Fibroblast of peridontal ligament (primary cell): ENCODE measurements at regions not wholly inside any gene's neighbourhood (a gene's known extent, or its start where the extent isn't known, plus 50 kb on each side); places are given as distances from the start of the nearest gene placed in this dataset.

ENCODE experiments used
- DNase-seq: peaks from one replicate; pipeline ENCODE4 v3.0.0-alpha.2; 2010; ENCODE audit errors: extremely low read depth

DNA sequence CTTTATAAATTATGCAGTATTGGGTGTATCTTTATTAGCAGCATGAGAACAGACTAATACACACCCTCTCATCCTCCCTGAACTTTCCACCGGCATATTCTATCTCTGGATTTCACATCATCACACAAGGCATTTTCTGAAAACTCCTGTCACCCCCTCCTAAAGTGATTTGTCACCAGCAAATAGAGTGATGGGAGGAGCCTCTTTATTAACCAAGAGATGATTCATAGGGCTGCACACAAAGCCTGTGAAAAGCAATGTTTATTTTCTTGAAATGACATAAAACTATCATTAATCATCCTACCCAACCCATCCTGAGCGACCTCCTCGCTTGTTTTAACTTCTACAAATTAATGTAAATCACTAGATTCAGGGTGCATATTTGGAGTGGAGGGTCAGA lies 394.7 kb upstream of the SULF2 start:
- DNase-seq: no peak

DNA sequence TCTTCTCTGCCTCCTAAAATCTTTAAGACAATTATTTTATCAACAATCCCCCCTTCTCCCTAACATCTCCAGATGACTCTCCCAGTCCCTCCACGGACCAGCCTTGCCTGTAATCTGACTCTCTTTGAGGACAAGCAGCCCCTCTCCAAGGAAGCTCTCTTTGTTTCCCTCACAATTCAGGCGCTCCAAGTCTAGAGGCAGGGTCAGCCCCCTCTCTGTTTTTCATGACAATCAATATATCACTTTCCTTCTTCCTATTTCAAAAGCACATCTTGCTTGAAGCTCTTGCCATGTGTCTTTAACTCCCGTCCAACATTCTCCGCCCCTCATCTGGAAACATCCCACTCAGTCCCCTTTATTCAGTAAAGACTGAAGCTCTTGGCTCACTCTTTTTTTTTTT lies 393.4 kb upstream of the SULF2 start:
- no peak for DNase-seq

DNA sequence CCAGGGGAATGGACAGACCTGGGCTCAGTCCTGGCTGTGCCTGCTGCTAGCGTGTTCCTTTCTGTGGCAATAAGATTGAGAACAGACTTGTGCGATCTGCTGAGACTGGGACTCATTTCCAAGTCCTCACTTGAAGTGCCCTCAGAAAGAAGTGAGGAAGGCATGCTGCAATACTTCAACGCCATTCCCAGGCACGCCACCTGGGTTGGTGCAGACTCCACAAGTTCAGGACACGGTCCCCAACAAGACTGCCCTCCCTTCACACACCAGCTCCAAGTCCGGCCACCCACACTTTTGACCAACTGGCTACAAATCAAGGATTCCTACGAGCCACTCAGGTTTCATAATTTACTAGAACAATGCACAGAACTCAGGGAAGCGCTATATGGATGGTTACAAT lies 391.8 kb upstream of the SULF2 start:
- DNase-seq: no peak

DNA sequence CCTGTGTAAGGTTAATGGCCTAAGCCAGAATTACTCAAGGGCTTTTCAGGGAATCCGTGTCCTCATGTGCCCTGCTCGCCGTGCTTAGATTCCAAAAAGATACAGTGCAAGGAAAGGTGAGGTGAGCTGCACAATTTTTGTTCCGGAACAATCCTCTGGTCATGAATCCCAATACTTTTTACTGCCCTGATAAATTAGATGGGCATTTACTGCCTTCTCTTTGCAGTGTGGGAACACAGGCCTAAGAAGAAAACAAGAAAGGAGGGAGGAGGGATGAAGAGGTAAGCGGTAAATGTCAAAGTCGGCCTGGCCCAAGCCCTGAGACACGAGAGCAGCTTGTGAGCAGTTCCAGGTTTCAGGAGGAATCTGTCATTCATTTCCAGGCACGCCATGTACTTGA lies 390.9 kb upstream of the SULF2 start:
- DNase-seq: no peak

DNA sequence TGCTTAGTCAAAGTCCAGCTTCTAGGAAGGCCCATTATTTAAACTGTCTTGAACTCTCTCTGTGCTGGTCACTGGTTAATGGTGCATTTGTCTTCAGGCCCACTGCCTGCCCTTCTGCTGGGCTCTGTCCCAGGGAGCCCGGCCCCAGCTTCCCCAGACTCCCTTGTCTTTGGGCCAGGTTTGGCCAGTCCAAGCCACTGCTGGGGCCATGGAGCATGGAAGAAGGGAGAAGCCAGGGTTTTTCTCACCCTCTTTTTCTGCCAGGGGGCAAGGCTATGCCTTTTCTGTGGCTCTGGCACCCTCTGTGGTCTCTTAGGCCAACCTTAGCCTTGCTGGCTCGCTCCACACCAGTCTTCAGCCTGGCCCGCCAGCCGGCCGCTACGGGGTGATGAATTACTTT lies 390.0 kb upstream of the SULF2 start:
- no peak for DNase-seq

DNA sequence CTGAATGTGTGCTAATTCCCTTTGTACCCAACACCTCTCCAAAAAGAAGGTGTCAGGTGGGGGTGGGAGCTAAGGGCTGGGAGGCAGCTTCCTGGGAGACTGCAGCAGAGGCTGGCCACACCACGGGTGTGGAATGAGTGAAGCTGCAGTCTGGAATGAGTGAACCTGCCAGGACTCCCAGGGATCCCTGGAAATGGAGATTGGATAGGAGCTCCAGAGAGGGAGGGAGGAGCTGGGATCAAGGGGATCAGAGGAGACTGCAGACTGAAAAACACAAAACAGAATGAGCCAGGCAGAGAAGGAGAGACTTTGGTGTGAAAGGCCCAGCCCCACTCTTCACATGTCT lies 387.0 kb upstream of the SULF2 start:
- DNase-seq: no peak

DNA sequence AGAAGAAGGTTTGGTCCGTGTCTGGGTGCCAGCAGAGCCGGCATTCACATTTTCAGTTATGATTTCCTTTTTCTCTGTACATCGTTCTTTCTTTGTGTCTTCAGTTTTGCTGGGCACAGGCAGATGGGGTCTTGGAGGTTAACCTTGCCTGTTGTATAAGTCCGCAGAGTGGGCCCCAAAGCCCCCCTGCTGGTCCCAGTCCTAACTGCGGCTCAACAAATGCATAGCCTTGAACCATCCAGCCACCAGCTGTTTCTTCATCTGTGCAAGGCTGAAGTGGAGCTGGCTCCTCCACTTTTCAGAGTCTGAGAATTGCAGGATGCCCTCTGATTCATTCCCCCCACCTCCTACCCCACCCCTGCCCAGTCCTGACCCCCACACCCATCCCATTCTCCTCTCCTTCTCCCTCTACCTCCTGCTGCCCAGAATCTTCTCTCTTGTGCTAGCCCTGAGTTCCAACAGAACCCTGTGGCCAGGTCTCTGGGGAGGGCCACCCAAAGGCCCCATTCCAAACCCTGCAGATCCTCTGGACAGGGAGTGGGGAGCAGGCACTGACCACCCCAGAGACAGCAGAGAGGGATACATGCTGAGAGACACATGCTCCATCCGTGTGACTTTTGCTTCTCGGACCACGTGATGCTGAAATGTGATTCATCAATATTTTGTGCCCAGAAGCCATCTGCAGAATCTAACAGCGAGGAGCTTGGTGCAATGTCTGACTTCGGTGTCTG lies 386.5 kb upstream of the SULF2 start:
- no peak for DNase-seq

DNA sequence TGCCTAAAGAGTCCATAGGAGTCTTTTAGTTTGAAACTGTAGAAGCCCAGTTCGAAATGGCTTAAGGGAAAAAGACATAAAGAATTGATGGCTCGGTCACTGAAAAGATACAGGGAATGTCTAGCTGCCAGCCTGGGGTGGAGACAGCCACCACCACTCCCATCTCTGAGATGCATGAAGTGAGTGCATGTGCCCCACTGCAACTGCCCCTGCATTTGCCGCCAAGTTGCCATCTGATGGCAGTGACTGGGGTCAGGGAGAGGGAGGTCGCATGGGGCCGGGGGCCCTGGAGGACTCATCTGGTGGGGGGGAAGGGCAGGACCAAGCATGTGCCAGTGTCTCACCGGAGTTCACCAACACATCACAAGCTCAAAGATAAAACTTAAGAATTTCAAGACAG lies 385.8 kb upstream of the SULF2 start:
- no peak for DNase-seq

DNA sequence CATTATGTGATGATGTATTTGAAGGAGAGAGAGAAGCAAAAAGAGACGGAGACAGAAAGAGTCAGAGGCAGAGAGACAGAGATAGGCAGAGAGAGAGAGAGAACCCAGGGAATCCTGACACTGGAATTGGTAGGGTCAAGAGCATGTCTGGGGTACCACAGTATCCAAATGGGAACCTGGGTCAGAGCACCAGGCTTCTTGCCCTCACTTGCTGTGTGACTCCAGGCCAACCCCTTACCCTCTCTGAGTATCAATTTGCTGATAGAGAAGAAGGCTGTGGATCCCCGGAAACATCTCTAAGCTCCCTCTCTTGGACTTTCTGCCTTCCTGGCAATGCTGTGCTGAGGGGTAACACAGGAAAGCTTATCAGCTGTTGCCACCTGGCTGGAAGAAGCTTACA lies 385.3 kb upstream of the SULF2 start:
- DNase-seq: no peak

DNA sequence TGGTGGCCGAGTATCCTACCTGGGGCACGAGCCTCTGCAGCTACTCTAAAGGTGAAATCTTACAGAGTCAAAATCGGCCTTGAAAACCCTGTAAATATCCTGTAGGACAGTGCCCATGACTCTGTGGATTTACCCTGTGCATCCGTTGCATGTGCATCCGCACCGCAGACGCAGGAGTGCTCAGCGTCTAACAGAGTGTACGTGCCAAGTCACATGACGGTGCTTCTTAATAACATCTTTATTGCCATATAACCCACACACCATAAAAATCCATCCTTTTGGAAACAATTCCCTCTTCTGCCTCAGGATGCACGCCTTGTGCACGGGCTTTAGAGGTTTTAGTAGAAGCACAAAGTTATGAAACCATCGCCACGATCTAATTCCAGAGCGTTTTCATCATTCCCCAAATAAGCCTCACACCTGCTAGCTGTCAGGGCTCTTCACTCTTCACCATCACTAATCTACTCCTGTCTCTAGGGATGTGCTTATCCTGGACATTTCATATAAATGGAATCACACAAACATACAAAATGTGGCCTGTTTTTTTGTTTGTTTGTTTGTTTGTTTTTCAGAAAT lies 384.5 kb upstream of the SULF2 start:
- DNase-seq: no peak

DNA sequence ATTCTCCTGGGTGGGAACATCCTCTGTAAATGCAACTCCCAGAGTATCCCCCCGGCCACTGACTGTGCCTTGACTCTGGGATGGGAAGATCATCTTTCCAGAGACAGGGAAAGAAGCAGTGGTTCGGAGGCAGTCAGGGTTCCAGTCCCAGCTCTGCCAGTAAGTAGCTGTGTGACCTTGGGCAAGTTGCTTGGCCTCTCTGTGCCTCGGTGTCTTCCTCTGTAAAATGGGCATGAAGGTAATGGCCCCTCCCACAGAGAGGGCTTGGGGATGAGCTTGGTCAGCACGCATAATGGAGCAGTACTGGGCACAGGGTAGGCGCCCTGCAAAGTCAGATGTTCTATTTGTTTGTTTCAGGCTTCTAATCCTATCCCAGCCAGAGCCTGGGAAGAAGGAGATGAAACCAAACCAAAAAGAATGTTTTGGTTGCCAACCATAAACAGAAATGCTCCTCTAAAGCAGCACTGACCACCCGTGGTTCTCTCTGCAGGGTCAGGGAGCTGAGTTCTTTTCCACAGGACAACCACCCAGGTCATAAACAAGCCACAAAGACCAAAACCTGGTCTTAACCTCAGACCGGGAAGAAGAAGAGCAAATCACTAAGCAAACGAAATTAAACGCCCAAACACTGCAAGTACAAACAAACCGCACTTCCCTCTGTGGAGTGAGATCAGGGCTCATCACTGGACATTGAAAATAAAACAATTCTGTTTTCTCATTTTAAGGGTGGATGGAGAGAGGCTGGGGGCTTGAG lies 381.0 kb upstream of the SULF2 start:
- no peak for DNase-seq

DNA sequence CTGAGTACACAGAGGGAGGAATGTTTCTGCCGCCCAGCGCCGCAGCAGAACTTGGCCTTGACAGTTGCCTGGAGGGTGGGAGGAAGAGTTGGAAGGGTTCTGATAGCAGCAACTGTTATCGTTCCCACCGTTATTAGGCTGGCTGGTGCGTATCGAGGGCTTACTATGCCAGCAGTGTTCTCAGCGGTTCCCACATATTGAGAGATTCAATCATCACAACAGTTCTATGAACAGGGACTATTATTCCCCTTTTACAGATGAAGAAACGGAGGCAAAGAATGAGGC lies 380.1 kb upstream of the SULF2 start:
- DNase-seq: no peak

DNA sequence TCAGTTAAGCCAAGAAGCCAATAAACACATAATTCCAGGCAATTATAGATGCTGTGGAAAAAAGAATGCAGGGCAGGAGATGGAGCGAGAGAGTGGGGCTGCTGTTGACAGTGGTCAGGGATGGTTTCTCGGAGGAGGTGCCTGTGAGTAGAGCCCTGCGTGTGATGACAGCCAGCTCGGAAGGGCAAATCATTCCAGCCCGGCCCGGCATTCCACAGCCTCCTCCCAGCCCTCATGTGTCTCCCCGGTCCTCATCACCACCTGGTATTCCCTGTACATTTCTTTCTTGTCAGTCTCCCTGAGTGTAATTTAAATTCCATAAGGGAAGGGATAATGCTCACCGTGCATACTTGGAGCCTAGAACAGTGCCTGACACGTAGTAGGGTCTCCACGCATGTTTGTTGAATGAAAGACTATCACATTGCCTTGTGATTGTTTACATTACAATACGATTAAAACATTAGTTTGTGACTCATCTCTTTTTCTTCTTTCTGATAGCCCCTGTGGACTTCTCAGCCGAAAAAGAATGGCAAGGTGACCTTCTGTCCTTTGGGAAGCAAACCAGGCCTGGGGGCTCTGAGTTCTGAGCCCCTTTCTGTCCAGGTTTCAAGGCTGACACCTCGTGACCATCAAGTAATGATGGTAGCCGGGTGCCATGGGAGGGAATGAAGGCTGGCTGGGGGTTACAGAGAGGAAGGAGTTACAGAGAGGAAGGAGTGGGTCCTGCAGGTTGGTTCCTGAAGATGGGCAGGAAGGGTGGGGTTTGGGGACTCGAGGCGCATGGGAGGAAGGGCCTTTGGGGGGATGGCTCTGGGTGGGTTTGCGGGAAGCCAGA lies 379.5 kb upstream of the SULF2 start:
- DNase-seq: no peak

DNA sequence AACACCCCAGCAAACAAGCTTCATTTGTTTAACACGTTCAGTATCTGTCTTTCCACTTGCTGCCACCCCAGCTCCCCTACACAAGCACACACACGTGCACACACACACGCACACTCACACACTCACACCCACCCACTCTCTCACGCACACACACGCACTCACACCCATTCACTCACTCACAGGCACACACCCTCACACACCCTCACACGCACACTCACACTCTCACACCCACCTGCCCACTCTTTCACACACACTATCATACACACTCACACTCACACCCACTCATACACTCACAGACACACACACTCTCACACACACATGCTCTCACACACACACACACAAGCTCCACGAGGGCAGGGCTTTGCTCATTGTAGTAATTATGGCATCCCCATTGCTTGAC lies 378.8 kb upstream of the SULF2 start:
- no peak for DNase-seq

DNA sequence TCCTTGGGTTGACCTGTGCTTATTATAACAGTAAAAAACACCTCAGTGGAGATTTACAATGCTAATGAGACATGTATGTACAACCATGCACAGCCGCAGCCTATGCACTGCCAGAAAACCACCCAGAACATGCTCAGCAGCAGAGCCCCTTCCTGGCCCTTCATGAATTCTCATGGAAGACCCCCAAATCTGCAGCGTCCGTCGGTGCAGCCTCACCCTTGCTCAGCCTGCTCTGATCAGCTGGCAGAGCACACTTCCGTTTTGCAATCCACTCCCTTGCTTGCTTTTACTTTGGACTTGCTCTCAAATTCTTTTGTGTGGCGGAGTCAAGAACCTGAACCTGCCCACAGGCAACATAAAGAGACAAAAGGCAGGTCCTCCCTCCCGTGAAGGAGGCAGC lies 378.2 kb upstream of the SULF2 start:
- no peak for DNase-seq

DNA sequence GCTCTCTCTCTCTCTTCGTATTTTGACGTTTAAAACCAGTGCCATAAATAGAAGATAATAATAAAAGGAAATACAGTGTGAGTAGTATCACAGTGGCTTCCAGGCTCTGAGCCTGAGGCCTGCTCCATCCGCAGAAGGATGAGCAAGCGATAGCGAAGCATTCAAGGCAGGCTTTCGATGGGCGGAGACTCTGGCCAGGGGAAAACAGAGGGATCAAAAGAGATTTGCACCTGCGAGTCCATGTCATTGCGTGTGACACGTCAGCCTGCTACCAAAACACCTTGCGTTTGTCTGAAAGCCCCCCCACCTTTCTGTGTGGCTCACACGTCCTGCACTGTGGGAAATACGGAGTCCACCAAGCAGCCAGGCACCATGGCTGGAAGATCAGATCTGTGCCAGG lies 377.3 kb upstream of the SULF2 start:
- no peak for DNase-seq

DNA sequence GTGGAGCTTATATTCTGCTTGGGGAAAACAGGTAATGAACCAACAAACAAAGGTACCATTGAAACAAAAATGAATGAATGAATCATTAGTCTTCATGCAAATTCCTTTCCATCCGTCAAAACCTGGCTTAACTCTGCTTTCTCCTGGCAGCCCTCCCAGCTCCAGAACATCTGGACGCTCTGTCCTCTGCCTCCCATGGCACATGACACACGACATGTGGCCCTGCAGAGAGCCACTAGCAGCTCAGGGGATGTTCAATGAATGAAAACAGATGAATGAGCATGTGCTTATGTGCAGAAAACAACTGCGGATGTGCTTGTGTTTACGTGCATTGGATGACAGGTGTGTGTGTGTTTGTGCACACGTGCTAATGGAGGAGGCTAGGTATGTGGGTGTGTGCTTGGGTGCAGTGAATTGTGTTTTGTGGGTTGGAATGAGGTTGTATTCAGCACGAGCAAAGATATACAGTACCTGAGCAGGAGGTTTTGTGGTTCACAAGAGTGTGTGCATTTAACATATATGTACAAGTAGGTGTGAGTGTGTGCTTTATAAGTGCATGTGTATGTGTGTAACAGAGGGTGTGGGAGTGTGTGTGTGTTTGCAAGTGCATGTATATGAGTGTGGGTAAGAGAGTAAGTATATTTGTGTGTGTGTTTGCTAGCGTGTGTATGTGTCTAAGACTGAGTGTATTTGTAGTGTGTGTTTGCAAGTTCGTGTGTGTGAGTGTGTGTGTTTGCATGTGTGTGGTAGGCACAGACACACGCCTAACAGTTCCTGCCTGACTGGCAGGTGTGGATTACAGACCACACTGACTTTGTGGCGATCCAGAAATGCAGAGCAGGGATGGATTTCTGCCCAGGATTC lies 374.1 kb upstream of the SULF2 start:
- no peak for DNase-seq

DNA sequence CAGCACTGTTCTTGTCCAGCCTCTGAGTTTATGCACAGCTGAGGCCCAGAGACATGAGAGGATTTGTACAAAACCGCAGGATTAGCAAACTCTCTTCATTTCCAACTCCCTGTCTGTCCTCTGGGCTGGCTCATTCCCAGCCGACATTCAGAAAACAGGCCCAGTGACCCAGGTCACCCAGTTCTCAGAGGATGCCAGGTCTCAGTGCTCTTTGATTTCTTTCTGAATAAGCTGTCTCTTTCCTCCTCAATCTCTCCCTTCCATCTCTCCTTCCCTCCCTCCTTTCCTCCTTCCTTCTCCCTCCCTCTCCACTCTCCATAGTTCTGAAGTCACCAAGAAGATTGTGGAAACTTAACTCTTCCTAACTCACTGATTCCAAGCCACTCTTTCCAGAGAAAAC lies 372.7 kb upstream of the SULF2 start:
- no peak for DNase-seq

DNA sequence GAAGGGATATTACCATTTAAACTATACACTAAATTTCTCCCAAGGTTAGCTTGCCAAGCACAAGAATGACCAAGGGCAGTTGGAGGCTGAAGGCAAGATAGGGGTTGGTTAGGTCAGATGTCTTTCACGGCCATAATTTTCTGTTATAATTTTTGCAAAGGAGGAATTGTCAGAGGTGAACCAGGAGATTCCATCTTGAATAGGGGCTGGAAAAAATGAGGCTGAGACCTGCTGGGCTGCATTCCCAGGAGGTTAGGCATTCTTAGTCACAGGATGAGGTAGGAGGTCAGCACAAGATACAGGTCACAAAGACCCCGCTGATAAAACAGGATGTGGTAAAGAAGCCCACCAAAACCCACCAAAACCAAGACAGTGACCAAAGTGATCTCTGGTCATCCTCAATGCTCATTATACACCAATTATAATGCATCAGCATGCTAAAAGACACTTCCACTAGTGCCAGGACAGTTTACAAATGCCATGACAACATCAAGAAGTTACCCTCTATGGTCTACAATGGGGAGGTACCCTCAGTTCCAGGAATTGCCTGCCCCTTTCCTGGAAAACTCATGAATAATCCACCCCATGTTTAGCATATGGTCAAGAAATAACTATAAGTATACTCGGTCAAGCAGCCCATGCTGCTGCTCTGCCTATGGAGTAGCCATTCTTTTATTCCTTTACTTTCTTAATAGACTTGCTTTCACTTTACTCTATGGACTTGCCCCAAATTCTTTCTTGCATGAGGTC lies 371.8 kb upstream of the SULF2 start:
- no peak for DNase-seq

DNA sequence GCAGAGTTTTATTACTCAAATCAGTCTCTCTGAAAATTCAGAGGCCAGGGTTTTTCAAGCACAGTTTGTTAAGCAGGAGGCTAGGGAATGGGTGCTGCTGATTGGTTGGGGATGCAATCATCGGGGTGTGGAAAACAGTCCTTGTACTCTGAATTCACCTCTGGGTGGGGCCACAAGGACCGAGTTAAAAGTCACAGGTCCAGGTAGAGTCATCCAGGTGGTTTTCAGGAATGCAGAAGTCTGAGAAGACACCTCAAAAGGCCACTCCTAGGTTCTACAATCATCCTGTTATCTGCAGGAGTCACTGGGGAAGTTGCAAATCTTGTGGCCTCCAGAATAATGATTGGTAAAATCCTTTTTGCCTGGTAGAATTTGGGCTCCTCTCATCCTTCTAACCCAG lies 371.2 kb upstream of the SULF2 start:
- DNase-seq: no peak

DNA sequence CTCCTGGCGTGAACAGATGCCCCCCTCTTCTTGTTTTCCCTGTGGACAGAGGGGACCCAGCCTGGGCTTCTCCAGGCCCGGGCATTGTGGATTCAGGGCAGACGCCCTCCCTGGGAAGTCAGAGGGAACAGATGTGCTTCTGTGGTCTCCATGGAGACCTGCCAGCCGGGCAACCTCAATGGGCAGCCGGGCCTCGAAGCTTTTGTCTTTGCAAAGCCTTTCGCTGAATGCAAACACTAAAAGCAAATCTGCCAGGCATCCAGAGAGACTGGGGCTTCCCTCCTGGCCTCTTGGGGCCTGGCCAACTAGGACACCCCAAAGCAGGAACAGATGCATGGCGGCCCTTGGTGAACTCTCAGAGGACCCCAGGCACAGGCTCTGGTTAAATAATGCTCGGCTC lies 370.0 kb upstream of the SULF2 start:
- DNase-seq: no peak
